HT1080 (cell line): ENCODE measurements at regions not wholly inside any gene's neighbourhood (a gene's known extent, or its start where the extent isn't known, plus 50 kb on each side); places are given as distances from the start of the nearest gene placed in this dataset.
"Not testable (repeated sequence)": the region's sequence is repeated elsewhere in the genome, so short reads cannot be mapped to it uniquely, and the experiment has no call there.

Experiments
- DNase-seq: peaks from one replicate; pipeline ENCODE4 v3.0.0-alpha.2; 2015; ENCODE audit warnings: low read depth

- peak; percentile 77 for DNase-seq
These were observed 447.9 kb downstream of the SPATA31D1 start for GRCh38 chr9:82436475-82436874.

GRCh38 chr9:82437183-82437582, 448.6 kb downstream of the SPATA31D1 start:
- not testable (repeated sequence) for DNase-seq

GRCh38 chr9:82438581-82438980, 450.0 kb downstream of the SPATA31D1 start:
- no peak for DNase-seq

GRCh38 chr9:82443312-82443711, 454.7 kb downstream of the SPATA31D1 start:
- DNase-seq: no peak

- no peak for DNase-seq
These were observed 457.0 kb downstream of the SPATA31D1 start for GRCh38 chr9:82445556-82445955.

- no peak for DNase-seq
These were observed 458.8 kb downstream of the SPATA31D1 start for GRCh38 chr9:82447343-82447742.

- DNase-seq: no peak
These were observed 461.4 kb downstream of the SPATA31D1 start for GRCh38 chr9:82449986-82450385.

GRCh38 chr9:82454509-82455190, 466.1 kb downstream of the SPATA31D1 start:
- DNase-seq: no peak

- peak; percentile 87 for DNase-seq
These were observed 468.1 kb downstream of the SPATA31D1 start for GRCh38 chr9:82456642-82457041.

GRCh38 chr9:82457298-82457697, 468.7 kb downstream of the SPATA31D1 start:
- no peak for DNase-seq

GRCh38 chr9:82457891-82458290, 469.3 kb downstream of the SPATA31D1 start:
- no peak for DNase-seq

- no peak for DNase-seq
These were observed 469.7 kb downstream of the SPATA31D1 start for GRCh38 chr9:82458296-82458695.

GRCh38 chr9:82466616-82467260, 478.2 kb downstream of the SPATA31D1 start:
- no peak for DNase-seq

- DNase-seq: no peak
These were observed 478.9 kb downstream of the SPATA31D1 start for GRCh38 chr9:82467436-82467835.

- DNase-seq: no peak
These were observed 485.7 kb downstream of the SPATA31D1 start for GRCh38 chr9:82474235-82474634.

- no peak for DNase-seq
These were observed 487.2 kb downstream of the SPATA31D1 start for GRCh38 chr9:82475584-82476301.

- DNase-seq: no peak
These were observed 492.3 kb downstream of the SPATA31D1 start for GRCh38 chr9:82480921-82481320.

GRCh38 chr9:82487935-82488312, 499.4 kb downstream of the SPATA31D1 start:
- DNase-seq: no peak

- DNase-seq: peak; percentile 87
These were observed 500.0 kb downstream of the SPATA31D1 start for GRCh38 chr9:82488313-82489200.

GRCh38 chr9:82489201-82489821, 500.7 kb downstream of the SPATA31D1 start:
- peak; percentile 82 for DNase-seq

- peak; percentile 97 for DNase-seq
These were observed 501.5 kb downstream of the SPATA31D1 start for GRCh38 chr9:82490019-82490499.
